Hindlimb muscle (tissue), 1 donor: ENCODE measurements at regions not wholly inside any gene's neighbourhood (a gene's known extent, or its start where the extent isn't known, plus 50 kb on each side); places are given as distances from the start of the nearest gene placed in this dataset.
"Not testable (repeated sequence)": the region's sequence is repeated elsewhere in the genome, so short reads cannot be mapped to it uniquely, and the experiment has no call there.

Experiments
- DNase-seq: peaks from one replicate; pipeline ENCODE4 v3.0.0-alpha.2; 2013

DNA sequence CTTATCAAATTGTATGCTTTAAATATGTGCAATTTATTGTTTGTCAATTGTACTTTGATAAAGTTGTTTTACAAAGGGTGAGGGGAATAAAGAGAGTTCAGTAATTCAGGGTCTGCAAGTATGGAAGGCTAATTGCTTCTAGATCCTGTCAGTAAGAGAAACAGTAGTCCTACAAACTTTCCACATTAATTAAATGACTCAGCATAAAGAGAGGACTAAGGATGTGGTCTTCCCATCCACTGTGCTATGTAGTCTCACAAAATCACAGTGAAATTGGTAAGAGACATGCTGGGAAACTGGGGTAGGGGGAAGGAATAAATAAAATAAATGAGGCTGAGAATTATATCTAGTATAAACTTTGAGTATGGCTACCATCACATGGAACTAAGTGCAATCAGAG, 130.2 kb upstream of the PKP2 start:
- DNase-seq = no peak

DNA sequence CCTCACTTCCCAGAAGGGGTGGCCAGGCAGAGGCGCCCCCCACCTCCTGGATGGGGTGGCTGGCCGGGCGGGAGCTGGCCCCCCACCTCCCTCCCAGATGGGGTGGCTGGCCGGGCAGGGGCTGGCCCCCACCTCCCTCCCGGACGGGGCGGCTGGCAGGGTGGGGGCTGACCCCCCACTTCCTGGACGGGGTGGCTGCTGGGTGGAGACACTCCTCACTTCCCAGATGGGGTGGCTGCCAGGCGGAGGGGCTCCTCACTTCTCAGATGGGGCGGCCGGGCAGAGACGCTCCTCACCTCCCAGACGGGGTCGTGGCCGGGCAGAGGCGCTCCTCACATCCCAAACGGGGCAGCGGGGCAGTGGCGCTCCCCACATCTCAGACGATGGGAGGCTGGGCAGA, 126.1 kb upstream of the PKP2 start:
- DNase-seq = not testable (repeated sequence)

DNA sequence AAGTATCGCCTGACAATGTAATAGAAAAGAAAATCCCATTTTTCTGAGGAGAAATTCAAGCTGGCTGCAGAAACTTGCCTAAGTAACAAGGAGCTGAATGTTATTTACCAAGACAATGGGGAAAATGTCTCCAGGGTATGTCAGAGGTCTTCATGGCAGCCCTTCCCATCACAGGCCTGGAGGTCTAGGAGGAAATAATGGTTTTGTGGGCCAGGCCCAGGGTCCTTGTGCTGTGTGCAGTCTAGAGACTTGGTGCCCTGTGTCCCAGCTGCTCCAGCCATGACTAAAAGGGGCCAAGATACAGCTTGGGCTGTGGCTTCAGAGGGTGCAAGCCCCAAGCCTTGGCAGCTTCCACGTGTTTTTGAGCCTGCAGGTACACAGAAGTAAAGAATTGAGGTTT, 120.5 kb upstream of the PKP2 start:
- DNase-seq = not testable (repeated sequence)

DNA sequence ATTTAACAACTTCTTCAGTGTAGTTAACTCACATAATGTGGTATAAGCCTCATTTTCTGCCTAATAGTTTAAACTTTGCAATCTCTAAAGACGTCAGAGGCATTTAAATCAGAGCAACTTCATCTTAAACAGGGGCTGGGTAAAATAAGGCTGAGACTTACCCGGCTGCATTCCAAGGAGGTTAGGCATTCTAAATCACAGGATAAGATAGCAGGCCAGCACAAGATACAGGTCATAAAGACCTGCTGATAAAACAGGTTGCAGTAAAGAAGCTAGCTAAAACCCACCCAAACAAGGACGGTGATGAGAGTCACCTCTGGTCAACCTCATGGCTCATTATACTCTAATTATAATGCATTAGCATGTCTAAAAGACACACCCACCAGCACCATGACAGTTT, 115.6 kb upstream of the PKP2 start:
- no peak for DNase-seq

DNA sequence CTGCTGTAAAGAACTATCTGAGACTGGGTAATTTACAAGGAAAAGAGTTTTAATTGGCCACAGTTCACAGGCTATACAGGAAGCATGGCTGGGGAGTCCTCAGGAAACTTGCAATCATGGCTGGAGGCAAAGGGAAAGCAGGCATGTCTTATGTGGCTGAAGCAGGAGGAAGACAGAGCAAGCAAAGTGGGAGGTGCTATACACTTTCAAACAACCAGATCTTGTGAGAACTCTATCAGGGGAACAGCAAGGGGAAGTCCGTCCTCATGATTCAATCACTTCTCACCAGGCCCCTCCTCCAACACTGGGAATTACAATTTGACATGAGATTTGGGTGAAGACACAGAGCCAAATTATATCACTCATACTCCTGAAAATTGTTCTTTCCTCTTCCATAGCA, 109.5 kb upstream of the PKP2 start:
- no peak for DNase-seq

DNA sequence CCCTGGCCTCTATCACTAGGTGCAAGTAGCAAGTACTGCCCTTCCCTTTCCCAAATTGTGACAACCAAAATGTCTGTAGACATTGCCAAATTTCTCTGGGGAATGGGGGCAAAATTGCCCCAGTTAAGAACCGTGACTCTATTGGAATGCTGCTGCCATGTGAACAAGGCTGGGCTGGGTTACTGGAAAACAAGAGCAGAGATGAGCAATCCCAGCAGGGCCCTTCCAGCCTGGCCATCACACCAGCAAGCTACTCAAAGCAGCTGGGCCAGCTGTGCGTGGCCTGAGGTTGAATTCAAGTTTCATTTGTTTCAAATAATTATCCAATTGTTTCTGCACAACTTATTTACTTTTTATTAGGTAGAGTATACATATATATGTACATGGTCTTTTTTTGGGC, 103.4 kb upstream of the PKP2 start:
- DNase-seq = no peak

DNA sequence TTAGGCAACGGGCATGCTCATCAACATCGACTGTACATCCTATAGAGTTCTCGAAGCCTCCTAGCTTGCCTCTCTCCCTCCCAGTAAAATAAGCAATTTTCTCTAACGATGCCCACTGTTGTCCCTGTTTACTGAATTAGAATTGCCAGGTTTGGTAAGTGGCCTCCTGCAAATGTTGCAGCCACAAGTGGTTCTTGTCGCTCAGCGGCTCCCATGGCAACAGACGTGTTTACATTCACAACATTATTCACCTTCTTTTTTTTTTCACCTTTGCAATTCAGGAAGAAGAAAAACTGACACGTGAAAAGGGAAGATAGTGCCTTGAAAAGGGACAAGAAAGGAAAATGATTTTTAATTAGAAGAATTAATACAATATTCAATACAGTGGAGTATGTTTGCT, 100.9 kb upstream of the PKP2 start:
- no peak for DNase-seq

DNA sequence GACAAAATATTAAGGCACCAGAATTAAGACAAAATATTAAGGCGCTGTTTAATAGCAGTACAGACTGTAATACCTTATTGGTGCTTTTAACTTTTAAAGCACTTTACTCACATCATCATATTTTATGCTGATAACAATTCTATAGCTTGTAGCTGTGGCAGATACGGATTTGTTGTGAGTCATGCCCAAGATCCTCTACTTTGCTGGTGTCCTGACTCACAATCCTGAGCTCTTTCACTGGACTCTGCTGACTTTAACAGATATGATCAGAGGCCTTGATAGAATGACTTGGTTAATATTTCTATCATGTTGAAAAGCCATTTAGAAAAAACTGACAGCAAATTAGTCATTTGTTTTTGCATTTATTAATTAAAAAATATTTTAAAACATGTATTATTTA, 99.0 kb upstream of the PKP2 start:
- DNase-seq = no peak

DNA sequence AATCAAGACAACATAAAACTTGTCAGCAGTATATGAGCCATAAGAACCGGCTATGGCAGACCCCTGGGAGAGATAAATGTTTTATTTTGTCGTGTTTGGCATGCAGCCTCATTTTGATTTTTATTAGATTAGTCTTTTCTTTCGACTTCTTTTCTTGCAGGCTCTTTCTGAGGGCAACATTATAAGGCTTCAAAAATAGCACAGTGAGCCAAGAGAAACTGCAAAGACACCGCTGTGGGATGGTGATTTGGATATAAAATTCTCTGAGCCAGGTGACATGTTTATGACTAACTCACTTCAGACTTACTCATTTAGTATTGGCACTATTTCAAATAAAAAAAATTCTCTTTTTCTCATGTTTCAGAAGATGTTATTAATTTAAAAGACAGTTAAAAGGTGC, 96.8 kb upstream of the PKP2 start:
- DNase-seq = no peak

DNA sequence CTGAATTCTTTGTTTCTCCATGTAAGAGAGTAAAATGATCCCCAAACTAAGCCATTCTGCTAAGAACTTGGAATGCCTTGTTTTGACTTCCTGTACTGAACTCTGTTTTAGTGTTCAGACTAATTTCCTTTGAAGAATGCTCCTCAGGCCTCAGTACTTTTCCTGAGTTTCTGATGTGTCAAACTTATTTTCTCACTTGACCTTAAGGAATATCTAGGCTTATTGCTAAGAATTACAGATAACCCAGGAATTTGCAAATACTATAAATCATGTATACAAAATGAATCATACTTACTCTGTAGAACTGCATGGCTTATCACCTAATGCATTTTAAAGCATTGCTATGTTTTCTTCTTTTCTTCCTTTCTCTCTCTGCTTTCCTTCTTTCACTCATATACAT, 93.1 kb upstream of the PKP2 start:
- no peak for DNase-seq

DNA sequence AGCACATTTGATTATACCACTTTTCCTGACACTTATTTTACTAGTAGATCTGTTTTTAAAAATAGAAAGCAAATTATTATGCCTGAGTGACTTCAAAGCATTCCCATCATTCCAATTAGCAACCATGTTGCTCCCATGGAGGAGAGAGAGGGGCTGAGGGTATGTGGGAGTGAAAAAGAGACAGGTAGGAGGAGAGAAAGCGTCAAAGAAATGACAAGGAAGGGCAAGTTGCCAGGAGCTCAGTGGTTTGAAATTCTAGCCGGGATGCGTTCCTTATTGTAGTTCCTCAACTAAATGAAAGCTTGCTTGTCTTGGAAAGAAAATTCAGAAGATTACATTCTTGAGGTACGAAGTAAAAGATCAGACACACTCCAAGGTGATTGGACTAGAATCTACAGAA, 92.4 kb upstream of the PKP2 start:
- no peak for DNase-seq

DNA sequence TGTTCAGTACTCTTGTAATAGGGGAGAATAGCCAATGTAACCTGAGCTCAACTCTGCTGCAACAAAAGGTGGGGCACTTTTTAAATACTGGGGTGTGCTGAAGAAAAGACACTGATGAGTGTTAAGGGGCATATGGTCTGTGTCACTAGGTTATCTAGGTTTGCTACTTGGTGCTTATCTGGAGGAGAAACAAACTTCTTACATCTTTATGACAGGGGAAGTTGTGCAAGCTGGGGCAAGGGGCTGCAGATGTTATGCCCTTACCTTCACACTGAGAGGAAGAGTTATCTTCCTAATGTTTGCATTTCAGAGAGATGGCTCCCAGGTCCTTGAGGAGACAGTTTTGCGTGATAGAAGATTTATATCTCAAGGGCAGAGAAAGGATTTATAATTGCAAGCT, 90.9 kb upstream of the PKP2 start:
- DNase-seq = no peak

DNA sequence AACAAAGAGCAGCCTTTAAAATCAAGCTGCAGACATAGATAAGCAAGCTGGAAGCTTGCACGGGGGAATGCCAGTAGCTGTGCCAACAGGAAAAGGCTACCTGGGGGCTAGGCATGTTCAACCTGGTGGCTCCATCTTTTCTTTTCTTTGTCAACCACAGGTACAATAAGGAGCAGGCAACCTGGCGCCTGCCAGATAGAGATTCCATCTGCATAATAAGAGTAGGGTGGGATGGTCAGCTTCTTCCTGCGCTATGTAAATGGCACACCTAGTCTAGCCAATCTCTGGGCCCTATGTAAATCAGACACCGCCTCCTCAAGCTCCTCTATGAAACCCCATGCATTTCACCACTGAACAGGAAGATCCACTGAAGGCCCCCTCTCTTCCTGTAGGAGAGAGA, 87.4 kb upstream of the PKP2 start:
- no peak for DNase-seq

DNA sequence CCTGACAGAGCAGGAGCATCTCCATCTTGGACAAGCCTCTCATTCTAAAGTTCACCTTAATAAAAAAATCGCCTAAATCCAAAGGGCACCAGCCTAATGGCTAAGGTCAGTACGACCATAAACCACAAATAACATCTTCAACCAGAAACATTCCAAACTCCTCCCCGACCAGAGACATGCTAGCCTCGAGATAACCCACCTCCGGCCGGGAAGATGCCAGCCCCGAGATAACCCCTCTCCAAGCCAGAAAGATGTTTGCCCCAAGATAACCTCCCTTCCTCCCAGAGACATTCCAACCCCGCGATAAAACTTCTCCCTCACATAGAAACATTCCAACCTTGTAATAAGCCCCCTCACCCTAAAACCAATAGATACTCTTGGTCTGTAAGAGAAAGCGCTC, 86.8 kb upstream of the PKP2 start:
- no peak for DNase-seq

DNA sequence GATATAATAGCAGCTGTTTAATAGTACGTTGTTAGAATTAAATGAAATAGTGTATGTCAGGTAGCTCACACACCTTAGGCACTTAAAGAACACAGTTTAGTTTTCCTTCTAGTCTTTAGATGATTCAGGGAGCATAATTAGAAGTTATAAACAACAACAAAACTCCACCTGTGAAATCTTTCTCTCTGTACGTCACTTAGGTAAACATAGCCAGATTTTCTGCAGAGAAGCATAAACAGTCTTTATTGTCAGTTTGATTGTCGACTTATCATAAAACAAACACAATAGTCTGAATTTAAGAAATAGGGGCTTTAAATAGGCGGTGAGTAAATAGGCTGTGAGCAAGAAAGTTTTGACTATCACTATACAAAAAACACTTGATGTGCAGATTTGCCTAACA, 84.6 kb upstream of the PKP2 start:
- no peak for DNase-seq

DNA sequence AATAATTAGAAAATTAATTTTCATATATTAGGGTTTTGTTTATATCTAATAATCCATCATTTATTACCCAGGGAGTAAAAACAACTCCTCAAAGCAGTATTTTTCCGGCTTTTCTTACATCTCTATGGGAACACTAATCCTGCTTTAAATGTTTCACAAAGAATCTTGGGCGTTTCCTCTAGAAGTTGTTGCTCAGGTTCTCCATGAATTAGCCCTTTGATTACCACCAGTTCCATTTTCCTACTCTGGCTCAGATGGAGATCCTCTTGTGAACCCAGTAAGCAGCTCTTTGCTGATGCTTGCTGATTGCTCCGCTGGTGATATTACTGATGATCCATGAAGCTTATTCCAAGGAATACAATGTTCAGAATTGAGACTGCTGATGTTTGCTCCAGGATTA, 78.5 kb upstream of the PKP2 start:
- DNase-seq = no peak

DNA sequence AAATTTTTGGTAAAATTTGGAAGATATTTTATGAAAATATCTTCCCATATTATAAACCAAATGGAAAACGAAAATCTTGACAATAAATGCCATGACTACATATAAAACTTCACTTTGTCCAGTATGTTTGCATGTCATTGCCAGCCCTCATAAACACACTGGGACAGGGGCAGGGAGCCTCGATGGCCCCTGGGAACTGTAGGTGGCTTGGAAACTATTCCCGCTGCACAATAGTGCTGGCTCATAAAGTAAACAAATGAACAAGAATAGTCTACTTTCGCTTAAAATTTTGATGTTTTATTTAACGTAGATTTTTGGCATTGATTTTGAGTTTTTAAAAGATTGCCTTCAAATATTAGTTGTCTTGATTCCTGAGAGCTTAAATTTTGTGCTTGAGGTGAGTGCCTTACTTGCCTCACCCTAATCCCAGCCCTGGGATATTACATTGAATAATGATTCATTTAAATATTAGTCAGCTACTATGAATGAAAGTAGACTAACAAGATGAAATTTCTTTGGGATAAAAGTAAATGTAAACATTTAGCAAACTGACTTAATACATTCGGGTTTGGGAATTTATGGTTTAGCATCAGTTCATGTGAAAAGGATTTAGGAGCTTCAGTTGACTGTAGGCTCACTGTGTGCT, 74.0 kb upstream of the PKP2 start:
- DNase-seq = no peak

DNA sequence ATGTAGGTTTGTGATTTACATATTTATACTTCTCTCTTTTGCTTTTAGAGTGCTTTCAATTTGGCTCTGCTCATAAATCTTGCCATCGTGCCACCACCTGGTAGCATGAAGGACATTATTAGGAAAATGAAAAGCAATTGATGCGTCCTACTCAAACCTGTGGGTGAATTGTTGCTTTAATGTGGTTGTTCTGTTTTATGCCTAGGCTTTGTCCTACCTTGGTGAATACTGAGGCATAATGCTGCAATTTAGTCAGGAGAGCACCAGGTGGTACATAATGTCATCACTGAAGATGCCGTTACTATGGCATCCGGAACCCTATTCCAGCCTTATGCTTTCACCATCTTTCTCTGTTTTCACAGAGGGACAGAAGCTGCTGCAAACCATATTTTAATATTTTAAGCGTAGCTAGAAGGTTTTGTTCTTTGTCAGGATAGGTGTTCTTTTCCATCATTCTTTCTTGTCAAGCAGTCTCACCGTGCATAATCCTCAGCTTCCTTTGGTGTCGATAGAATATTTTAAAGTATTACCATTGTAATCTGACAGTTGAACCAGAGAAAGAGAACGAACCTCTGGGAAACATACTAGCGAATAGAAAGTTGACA, 68.5 kb upstream of the PKP2 start:
- no peak for DNase-seq

DNA sequence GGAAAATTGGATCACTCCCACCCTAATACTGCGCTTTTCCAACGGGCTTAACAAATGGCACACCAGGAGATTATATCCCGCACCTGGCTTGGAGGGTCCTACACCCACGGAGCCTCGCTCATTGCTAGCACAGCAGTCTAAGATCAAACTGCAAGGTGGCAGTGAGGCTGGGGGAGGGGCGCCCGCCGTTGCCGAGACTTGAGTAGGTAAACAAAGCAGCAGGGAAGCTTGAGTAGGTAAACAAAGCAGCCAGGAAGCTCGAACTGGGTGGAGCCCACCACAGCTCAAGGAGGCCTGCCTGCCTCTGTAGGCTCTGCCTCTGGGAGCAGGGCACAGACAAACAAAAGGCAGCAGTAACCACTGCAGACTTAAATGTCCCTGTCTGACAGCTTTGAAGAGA, 59.8 kb upstream of the PKP2 start:
- not testable (repeated sequence) for DNase-seq

DNA sequence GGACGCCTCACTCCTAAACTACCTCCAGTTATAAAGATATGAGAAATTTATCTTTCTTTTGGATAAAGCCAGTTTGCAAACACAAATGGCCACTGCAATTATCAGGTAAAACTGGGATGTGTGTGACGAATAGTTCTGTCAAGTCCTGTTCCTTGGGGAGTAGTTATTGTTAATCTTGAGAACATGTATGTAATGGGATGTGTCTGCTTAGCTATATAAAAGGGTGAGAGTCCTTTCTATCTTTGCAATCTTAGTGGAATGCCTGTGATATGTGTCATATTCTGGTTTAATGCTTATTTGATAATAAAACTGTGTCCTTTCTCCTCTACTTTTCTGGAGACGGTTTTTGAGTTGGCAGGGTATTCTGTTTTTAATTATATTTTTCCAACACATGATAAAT, 56.1 kb upstream of the PKP2 start:
- DNase-seq = no peak

DNA sequence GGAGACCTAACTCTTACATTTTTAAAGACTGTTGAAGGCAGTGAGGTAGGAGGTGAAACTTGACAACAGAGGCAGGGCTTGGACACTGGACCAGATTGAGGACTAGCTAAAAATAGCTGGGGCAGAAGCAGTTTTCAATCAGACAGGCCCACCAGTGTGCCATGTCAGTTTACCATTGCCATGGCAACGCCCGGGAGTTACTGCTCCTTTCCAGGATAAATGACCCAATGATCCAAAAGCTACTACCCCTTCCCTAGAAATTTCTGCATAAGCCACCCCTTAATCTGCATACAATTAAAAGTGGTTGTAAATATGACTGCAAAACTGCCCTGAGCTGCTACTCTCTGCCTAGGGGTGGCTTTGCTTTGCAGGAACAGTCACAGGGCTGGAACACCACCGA, 53.2 kb upstream of the PKP2 start:
- no peak for DNase-seq

DNA sequence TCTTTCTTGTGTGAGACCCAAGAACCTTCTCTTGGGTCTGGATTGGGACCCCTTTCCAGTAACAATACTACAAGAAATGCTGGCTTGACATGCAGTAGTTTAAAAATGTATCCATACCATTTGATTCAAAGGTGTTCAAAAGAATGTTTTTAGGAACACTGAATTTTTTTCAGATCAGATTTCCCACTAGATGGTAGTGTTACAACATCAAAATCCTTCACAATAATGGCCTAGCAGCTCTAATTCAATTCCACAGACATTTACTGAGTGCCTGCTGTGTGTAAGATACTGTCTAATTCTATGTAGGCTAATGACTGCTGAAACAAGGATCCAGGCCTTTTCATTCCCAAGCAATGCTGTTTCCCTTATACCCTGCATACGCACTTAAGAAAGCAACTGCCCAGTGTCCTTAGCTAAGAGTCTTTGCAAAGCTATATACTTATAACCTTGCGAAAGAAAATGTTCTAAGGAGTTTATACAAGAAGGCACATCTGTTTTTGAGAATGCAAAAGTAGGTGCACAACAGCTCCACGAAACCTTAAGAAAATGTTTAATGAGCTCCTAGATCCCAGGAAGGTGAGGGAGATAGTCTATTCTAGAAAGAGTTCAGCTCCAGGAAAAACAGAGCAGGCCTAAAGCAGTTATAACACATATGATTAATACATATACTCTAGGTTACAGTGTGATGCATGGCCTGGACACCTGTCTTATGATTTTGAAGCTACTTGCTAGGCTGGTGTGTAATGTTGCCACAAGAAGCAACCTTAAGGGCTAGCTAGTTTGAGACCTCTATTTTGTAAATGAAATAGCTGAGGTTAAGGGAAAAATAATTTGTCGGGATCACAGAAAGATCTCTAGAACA, 50.9 kb upstream of the PKP2 start:
- peak; percentile 8 for DNase-seq

DNA sequence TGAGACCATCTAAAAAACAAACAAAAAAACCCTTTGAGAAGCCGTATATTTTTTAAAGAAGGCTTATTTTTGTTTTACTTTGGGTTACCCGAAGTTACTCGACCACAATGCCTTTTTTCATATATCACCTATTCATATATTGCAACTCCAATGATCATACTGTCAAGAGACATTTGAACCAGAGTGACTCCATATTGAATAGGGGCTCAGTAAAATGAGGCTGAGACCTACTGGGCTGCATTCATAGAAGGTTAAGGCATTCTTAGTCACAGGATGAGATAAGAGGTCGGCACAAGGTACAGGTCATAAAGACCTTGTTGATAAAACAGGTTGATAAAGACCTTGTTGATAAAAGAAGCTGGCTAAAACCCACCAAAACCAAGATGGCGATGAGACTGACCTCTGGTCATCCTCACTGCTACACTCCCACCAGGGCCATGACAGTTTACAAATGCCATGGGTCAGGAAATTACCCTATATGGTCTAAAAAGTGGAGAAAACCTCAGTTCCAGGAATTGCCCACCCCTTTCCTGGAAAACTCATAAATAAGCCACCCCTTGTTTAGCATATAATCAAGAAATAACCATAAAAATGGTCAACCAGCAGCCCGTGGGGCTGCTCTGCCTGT, 50.0 kb upstream of the PKP2 start:
- no peak for DNase-seq
